ENCODE measurements at regions not wholly inside any gene's neighbourhood (a gene's known extent, or its start where the extent isn't known, plus 50 kb on each side); places are given as distances from the start of the nearest gene placed in this dataset.

- H3K9me3 ChIP-seq (ENCODE audit: insufficient read depth, low read depth, low read length): no peaks in the 10 kb centered on the region
- H3K27ac ChIP-seq (ENCODE audit: low read depth, low read length): no peak overlapping the region
- no peak for TF ChIP-seq EZH2 (IDR thresholded peaks at IDR 0.05; ENCODE audit: insufficient read depth, low read length)
- no peak for TF ChIP-seq CTCF (IDR thresholded peaks at IDR 0.05; ENCODE audit: insufficient read depth, low read depth, low read length)
- H3K4me1 ChIP-seq (ENCODE audit: insufficient read depth, low read length): no peaks in the 10 kb centered on the region
- no peaks in the 10 kb centered on the region for H3K36me3 ChIP-seq (ENCODE audit: insufficient read depth, low read length)
- Mint-ChIP-seq H3K9me3 (ENCODE audit: unreplicated experiment) (no peaks in the 10 kb centered on the region), H3K27me3 (ENCODE audit: low read depth, unreplicated experiment) (no peaks in the 10 kb centered on the region), H3K27ac (ENCODE audit: unreplicated experiment) (no peak overlapping the region), H3K4me1 (ENCODE audit: low read depth, unreplicated experiment) (peaks cover 8% of the 10 kb centered on the region), H3K4me3 (ENCODE audit: unreplicated experiment) (no peak overlapping the region), H3K36me3 (ENCODE audit: low read depth, unreplicated experiment) (no peaks in the 10 kb centered on the region)
- no peak overlapping the region for H3K9ac ChIP-seq (ENCODE audit: low read length)
- FAIRE-seq (no peak), DNase-seq (ENCODE audit: low read depth) (no peak)
- H3K4me3 ChIP-seq (ENCODE audit: insufficient read depth, low read depth, low read length): no peak overlapping the region
- H3K79me2 ChIP-seq (ENCODE audit: insufficient read depth, low read length): no peaks in the 10 kb centered on the region
- no peak overlapping the region for H3K4me2 ChIP-seq (ENCODE audit: low read length)
- H3K27me3 ChIP-seq (ENCODE audit: insufficient read depth, low read length): no peaks in the 10 kb centered on the region
- H2AFZ ChIP-seq (ENCODE audit: low read depth, low read length): no peak overlapping the region
- H4K20me1 ChIP-seq (ENCODE audit: insufficient read depth, low read length): no peaks in the 10 kb centered on the region
These were observed 141.7 kb upstream of the SOD1 start for GRCh38 chr21:31517664-31518414.

- no peak overlapping the region for H3K4me3 ChIP-seq (ENCODE audit: insufficient read depth, low read depth, low read length)
- H3K4me1 Mint-ChIP-seq (ENCODE audit: low read depth, unreplicated experiment): peaks cover 5% of the 10 kb centered on the region
These were observed 144.2 kb upstream of the SOD1 start for GRCh38 chr21:31515253-31515652.

More at GRCh38 chr21:31515253-31515652, 144.2 kb upstream of the SOD1 start:
- no peaks in the 10 kb centered on the region for H3K27me3 Mint-ChIP-seq (ENCODE audit: low read depth, unreplicated experiment)
- H3K27ac Mint-ChIP-seq (ENCODE audit: unreplicated experiment): no peak overlapping the region
- Histone ChIP-seq H2AFZ (ENCODE audit: low read depth, low read length) (no peak overlapping the region), H3K4me2 (ENCODE audit: low read length) (no peak overlapping the region), H3K79me2 (ENCODE audit: insufficient read depth, low read length) (no peaks in the 10 kb centered on the region), H3K36me3 (ENCODE audit: insufficient read depth, low read length) (no peaks in the 10 kb centered on the region), H3K27me3 (ENCODE audit: insufficient read depth, low read length) (no peaks in the 10 kb centered on the region), H3K27ac (ENCODE audit: low read depth, low read length) (no peak overlapping the region), H3K9me3 (ENCODE audit: insufficient read depth, low read depth, low read length) (no peaks in the 10 kb centered on the region), H3K4me1 (ENCODE audit: insufficient read depth, low read length) (no peaks in the 10 kb centered on the region), H4K20me1 (ENCODE audit: insufficient read depth, low read length) (no peaks in the 10 kb centered on the region), H3K9ac (ENCODE audit: low read length) (no peak overlapping the region)
- H3K9me3 Mint-ChIP-seq (ENCODE audit: unreplicated experiment): no peaks in the 10 kb centered on the region
- no peak for FAIRE-seq
- H3K4me3 Mint-ChIP-seq (ENCODE audit: unreplicated experiment): no peak overlapping the region
- no peak for DNase-seq (ENCODE audit: low read depth)
- no peaks in the 10 kb centered on the region for H3K36me3 Mint-ChIP-seq (ENCODE audit: low read depth, unreplicated experiment)
- TF ChIP-seq EZH2 (IDR thresholded peaks at IDR 0.05; ENCODE audit: insufficient read depth, low read length) (no peak), CTCF (IDR thresholded peaks at IDR 0.05; ENCODE audit: insufficient read depth, low read depth, low read length) (no peak)

Data from astrocyte (in vitro differentiated cells and primary cell).